ENCODE measurements at regions not wholly inside any gene's neighbourhood (a gene's known extent, or its start where the extent isn't known, plus 50 kb on each side); places are given as distances from the start of the nearest gene placed in this dataset.

- no peaks in the 10 kb centered on the region for H3K36me3 ChIP-seq (ENCODE audit: control insufficient read depth, insufficient read depth, low read length)
- TF ChIP-seq, protein P1, sequence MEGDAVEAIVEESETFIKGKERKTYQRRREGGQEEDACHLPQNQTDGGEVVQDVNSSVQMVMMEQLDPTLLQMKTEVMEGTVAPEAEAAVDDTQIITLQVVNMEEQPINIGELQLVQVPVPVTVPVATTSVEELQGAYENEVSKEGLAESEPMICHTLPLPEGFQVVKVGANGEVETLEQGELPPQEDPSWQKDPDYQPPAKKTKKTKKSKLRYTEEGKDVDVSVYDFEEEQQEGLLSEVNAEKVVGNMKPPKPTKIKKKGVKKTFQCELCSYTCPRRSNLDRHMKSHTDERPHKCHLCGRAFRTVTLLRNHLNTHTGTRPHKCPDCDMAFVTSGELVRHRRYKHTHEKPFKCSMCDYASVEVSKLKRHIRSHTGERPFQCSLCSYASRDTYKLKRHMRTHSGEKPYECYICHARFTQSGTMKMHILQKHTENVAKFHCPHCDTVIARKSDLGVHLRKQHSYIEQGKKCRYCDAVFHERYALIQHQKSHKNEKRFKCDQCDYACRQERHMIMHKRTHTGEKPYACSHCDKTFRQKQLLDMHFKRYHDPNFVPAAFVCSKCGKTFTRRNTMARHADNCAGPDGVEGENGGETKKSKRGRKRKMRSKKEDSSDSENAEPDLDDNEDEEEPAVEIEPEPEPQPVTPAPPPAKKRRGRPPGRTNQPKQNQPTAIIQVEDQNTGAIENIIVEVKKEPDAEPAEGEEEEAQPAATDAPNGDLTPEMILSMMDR (IDR thresholded peaks at IDR 0.05; ENCODE audit: insufficient read depth, low read length, poor library complexity, severe bottlenecking) = no peak
- DNase-seq (ENCODE audit: extremely low read depth, insufficient read length) = no peak
- no peaks in the 10 kb centered on the region for H3K27me3 ChIP-seq (replicated peaks; ENCODE audit: control insufficient read depth, insufficient read depth, low read length)
- H3K4me3 ChIP-seq (replicated peaks; ENCODE audit: low read depth, low read length) = no peak overlapping the region
These were observed 148.0 kb upstream of the ZRANB2 start for GRCh38 chr1:71228742-71229365.

DNA sequence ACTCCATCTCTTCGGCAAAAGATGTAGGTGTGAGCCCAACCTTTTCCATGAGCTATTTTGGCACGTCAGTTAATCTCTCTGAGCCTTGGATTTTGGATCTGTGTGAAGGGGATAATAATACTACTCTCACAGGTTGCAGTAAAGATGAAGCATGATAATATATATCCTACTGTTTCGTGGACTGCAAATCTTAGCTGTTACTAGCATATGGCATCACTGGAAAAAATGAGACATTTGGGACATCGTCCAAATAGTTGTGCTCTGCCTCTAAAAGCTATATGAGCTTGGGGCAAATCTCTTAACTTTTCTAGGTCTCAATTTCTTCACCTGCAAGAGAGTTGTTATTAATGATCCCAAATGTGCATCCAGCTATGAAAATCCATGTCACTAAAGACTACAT lies 147.4 kb upstream of the ZRANB2 start:
- no peak overlapping the region for H3K4me3 ChIP-seq (replicated peaks; ENCODE audit: low read depth, low read length)
- no peaks in the 10 kb centered on the region for H3K36me3 ChIP-seq (ENCODE audit: control insufficient read depth, insufficient read depth, low read length)
- H3K27me3 ChIP-seq (replicated peaks; ENCODE audit: control insufficient read depth, insufficient read depth, low read length) = no peaks in the 10 kb centered on the region
- no peak for DNase-seq (ENCODE audit: extremely low read depth, insufficient read length)
- TF ChIP-seq, protein P1 (IDR thresholded peaks at IDR 0.05; ENCODE audit: insufficient read depth, low read length, poor library complexity, severe bottlenecking) = no peak

GRCh38 chr1:71224741-71225377 lies 144.0 kb upstream of the ZRANB2 start:
- no peak for DNase-seq (ENCODE audit: extremely low read depth, insufficient read length)
- TF ChIP-seq, protein P1 (IDR thresholded peaks at IDR 0.05; ENCODE audit: insufficient read depth, low read length, poor library complexity, severe bottlenecking) = no peak
- H3K27me3 ChIP-seq (replicated peaks; ENCODE audit: control insufficient read depth, insufficient read depth, low read length) = no peaks in the 10 kb centered on the region
- H3K4me3 ChIP-seq (replicated peaks; ENCODE audit: low read depth, low read length) = no peak overlapping the region
- no peaks in the 10 kb centered on the region for H3K36me3 ChIP-seq (ENCODE audit: control insufficient read depth, insufficient read depth, low read length)

GRCh38 chr1:71223641-71224340 lies 143.0 kb upstream of the ZRANB2 start:
- no peaks in the 10 kb centered on the region for H3K27me3 ChIP-seq (replicated peaks; ENCODE audit: control insufficient read depth, insufficient read depth, low read length)
- TF ChIP-seq, protein P1 (IDR thresholded peaks at IDR 0.05; ENCODE audit: insufficient read depth, low read length, poor library complexity, severe bottlenecking) = no peak
- no peaks in the 10 kb centered on the region for H3K36me3 ChIP-seq (ENCODE audit: control insufficient read depth, insufficient read depth, low read length)
- DNase-seq (ENCODE audit: extremely low read depth, insufficient read length) = no peak
- H3K4me3 ChIP-seq (replicated peaks; ENCODE audit: low read depth, low read length) = no peak overlapping the region

- no peak overlapping the region for H3K4me3 ChIP-seq (replicated peaks; ENCODE audit: low read depth, low read length)
- DNase-seq (ENCODE audit: extremely low read depth, insufficient read length) = no peak
- no peaks in the 10 kb centered on the region for H3K27me3 ChIP-seq (replicated peaks; ENCODE audit: control insufficient read depth, insufficient read depth, low read length)
- TF ChIP-seq, protein P1 (IDR thresholded peaks at IDR 0.05; ENCODE audit: insufficient read depth, low read length, poor library complexity, severe bottlenecking) = no peak
- H3K36me3 ChIP-seq (ENCODE audit: control insufficient read depth, insufficient read depth, low read length) = no peaks in the 10 kb centered on the region
These were observed 141.8 kb upstream of the ZRANB2 start for GRCh38 chr1:71222668-71223067.

Data from GM06990 (cell line).